Right lobe of liver (tissue), 4 donors: ENCODE measurements at regions not wholly inside any gene's neighbourhood (a gene's known extent, or its start where the extent isn't known, plus 50 kb on each side); places are given as distances from the start of the nearest gene placed in this dataset.

ENCODE experiments used
- CTCF ChIP-seq, 4 donors: fragments of 200-600 bp in 3 of 4; fragments of 450-650 bp in 1 of 4; IDR thresholded peaks; one replicate each; pipeline versions ENCODE4 v1.5.1 to v1.8.0; 2016 to 2022; ENCODE audit warnings: antibody characterized with exemption in 4 of 4, mild to moderate bottlenecking in 2 of 4
- POLR2A ChIP-seq: fragments of 450-650 bp; IDR thresholded peaks from one replicate; pipeline ENCODE4 v1.6.1; 2017; ENCODE audit warnings: antibody characterized with exemption, mild to moderate bottlenecking
- donor health status: DM: no; HTN: no; CAD: no.
- donor health status: DM: no; HTN: no; CAD: no.
- donor health status: DM: no; HTN: yes; CAD: no.

GRCh38 chr12:93946542-93947150 is 201.7 kb upstream of the PLXNC1 start:
- no peak for TF ChIP-seq POLR2A
- TF ChIP-seq CTCF (IDR thresholded peaks at IDR 0.05) = no peak
